ENCODE measurements at regions not wholly inside any gene's neighbourhood (a gene's known extent, or its start where the extent isn't known, plus 50 kb on each side); places are given as distances from the start of the nearest gene placed in this dataset.
"Not testable (repeated sequence)": the region's sequence is repeated elsewhere in the genome, so short reads cannot be mapped to it uniquely, and the experiment has no call there.

DNA sequence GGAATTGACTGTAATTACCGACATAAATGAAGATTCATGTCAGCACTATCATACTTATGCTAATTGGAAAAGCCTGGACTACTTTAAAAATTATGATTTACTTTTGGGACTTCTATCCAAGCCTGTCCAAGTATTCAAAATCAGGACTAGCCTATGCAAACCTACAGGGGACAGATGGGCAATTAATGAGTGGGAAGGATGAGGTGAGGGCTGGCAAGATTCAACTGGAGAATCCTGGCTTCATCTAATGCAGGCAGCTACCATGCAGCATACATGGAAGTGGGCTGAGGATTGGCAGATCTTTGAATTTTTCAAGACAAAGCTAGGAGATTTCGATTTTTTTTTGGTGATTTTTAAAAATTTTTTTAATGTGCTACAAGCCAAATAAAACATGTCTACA lies 532.6 kb downstream of the CSNK1G3 start:
- DNase-seq, result no peak

DNA sequence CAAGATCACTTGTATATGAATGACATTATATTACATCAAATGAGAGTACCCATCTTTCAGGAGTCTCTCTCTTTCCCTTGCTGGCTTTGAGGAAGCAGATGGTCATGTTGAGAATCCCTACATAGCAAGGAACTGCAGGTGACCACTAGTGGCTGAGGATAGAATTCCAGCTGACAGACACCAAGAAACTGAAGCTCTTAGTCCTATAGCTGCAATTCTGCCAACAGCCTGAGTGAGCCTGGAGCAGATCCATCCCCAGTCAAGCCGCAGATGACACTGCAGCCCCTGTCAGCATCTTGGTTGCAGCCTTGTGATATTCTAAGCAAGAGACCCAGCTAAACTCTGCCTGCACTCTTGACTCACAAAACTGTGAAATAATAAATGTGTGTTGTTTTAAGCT lies 531.5 kb downstream of the CSNK1G3 start:
- DNase-seq, result no peak

DNA sequence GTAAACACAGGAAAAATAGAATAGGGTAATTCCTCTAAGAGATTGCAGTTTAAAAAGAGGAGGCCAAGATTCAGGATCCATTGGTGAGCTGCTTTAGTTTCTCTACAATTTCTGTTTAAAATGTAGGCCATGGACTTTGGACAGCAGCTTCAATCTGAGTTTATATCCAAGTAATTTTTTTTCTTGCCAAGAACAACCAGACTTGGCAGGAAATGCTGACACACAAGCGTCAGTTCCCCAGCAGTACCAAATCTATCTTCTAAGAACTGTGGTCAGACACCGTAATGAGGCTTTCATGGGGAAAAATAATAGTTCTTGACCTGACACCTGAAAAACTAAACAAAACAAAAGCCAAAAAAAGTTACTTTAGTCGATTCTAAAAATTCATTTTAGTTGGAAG lies 528.8 kb downstream of the CSNK1G3 start:
- no peak for DNase-seq

DNA sequence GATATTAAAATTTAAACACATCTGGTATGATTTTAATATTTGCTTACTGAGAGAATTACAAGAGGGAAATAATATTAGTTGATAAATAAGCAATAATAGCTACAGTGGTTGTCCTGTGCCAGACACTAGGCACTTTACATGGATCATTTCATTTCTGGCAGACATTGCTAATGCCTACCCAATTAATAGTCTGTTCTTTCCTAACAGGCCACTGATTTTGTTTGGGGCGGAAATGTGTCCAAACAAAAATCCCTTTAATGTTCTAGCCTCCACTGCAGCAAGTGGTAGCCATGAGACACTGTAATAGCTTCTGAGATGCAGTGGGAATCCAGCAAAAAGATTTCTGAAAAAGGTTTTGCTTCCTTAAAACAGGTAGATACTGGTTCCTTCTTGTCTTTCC lies 527.4 kb downstream of the CSNK1G3 start:
- no peak for DNase-seq

DNA sequence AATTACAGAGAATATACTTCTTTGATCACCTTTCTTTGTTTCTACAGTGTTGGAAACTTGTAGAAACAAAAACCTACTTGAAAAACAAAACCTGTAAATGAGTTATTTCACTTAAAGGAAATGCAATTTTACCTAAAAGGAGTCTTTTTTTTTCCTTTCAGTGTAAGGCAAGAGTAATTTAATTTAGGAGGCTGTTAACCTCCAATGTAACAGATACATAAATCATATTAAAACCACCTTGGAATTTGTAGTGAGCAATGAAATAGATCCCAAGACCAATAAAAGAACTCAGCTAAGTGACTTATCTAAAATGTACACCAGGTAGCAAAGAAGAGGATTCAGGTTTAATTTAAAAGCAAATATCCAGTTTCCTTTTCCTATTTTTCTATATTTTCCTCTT lies 524.8 kb downstream of the CSNK1G3 start:
- no peak for DNase-seq

DNA sequence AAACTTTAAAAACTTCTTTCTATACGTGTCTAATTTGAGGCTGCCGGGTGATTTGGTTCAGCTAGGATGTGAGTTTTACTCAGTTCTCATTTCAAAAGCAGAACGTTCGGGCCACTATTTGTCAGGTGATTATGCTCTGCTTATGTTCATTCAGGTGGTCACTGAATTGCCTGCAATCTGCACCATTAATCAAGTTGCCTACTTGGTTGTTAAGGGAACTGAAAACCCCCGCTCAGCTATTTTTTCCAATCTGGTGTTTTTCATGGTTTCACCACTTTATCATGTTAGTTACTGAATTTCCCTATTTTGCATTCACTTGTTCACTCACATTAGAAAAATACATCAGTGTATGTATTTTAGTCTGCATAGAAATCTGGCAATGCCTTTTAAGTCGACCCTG lies 523.0 kb downstream of the CSNK1G3 start:
- DNase-seq, result no peak

DNA sequence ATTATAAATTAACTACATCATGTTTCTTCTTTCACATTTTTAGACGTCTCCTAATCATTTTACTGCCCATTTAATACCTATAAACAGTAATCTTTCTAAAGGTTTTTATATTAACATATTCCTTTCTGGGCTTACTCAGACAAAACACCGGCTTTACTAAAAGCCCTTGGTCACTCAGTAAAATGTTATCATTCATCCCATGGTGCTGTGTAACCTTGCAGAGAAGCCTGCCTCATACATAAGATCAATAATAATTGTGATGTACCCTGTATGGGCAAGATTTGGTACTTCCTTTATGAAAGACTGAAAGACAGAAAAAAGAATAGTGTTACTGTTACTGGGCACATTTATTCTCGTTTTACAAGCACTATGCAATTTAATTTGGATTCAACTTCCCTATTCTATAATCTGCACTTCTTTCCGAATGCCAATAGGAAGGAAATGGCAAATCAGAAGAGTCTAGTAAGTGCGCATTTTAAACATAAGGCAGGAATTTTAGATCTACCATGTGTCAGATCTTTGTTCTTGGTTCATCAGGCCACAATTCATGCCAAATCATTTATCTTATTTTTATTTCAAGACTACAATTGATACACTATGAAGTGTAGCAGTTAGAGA lies 522.2 kb downstream of the CSNK1G3 start:
- no peak for DNase-seq

DNA sequence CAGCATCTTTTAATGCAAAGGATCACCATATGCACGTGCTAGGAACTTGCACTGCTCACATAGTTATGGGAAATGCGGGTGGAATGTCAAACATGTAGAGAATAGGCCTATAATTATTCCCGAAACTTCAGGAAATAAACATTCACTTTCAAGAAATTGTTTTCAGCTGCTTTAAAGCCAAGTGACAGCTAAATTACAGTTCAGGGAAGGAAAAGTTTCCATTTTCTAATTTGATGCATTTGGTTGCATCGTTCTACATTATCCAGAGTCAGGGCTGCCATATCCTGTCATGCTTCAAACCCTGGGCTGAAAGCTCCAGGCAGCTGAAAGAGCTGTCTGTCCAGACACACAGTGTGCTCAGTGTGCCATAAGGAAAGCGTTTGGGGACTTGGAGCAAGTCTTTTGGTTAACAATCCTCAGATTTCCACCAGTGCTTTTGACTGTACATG lies 518.1 kb downstream of the CSNK1G3 start:
- no peak for DNase-seq

DNA sequence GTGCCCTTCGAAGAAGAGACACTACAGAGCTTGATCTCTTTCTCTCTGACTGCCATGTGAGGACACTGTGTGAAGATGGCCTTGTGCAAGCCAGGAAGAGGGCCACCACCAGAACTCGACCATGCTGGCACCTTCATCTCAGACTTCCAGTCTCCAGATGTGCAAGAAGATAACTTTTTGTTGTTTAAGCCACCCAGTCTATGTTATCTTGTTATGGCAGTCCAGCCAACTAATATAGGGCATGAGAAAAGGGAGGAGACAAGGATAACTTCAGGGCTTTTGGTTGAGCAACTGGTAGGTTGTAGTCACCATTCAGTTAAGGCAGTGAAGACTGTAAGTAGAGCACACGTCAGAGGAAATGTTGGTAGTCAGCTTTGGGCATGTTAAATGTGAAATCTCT lies 515.5 kb downstream of the CSNK1G3 start:
- DNase-seq, result no peak

DNA sequence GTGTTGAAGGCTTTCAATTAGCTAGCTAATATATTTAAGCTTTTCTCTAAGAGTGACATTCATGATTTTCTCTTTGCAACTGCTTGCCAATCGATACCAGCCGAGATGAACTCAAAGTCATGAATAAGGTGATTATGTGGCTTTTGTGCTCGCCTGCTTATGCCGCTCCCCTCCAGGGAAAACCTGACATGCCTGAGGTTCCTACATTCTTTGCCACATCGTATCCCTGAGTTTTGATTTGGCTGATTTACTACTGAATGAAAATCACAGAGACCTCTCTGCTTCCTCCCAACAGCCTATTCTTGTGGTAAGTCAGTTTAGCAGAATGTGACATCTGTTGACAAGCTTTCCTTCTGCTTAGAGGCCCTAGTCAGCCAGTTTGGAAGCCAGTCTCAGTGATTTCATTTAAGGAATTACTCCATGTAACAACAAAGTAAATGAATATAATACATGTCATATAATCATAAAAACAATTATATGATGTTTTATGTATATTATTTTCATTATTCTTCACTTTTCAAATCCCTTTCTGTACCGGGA lies 513.4 kb downstream of the CSNK1G3 start:
- no peak for DNase-seq

DNA sequence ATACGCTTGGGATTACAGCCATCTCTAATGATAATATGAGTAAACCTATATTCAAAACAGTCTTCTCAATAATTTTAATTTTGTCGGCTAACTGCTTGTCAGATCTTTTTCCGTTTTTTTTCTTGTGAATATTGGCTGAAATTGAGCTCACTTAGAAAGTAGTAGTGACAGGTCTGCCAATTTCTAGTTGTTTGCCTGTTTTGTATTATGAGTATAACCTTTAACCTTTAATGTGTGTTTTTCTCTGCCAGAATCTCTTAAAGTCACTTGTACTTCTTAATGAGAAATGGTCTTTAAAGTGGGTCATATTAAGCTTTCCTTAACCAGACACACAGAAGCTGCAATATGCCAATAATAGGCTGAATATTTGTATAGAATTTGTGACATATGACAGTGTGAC lies 511.0 kb downstream of the CSNK1G3 start:
- no peak for DNase-seq

DNA sequence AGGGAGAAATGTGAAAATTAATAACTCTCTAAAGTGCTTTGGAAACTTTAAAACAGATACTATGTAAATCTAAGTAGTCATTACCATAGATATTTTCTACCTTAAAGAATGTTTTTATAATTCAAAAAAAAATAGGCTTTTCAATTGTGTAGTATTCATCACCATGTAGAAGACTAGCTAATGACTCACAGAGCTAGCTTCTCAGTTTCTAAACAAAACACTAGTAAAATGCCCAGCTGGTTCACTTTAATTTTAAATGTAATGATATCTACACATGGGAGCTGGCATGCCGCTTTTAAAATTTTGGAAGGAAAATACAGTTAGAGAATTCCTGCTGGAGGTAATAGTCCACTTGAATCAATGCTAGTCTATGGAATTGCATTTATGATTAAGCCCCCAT lies 509.8 kb downstream of the CSNK1G3 start:
- no peak for DNase-seq

DNA sequence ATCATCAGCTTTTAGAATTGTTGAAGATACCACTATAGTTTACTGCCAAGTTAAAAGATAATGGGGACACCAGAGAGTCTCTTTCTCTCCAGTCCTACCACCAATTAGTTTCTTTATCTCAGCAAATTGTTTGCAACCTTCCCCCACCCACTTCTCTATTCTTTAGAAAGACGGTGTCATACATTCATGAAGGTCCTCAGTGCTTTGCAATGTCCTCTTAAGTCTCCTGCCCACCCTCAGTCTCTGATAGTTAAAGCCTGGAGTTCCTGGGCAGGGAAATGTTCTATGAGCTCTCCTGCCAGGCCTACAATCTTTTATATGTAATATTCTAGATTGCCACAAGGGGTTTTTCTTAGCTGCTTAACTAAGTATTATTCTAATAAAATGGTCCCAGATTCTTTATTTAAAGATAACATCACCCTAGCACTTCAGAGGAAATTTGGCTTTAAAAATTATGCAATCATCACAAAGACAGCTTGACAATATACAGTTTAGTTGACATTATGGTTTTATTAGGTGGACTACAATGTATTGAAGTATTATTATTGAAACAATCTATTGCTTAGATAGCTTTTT lies 509.2 kb downstream of the CSNK1G3 start:
- no peak for DNase-seq

DNA sequence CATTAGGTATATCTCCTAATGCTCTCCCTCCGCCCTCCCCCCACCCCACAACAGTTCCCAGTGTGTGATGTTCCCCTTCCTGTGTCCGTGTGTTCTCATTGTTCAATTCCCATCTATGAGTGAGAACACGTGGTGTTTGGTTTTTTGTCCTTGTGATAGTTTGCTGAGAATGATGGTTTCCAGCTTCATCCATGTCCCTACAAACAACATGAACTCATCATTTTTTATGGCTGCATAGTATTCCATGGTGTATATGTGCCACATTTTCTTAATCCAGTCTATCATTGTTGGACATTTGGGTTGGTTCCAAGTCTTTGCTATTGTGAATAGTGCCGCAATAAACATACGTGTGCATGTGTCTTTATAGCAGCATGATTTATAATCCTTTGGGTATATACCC lies 505.3 kb downstream of the CSNK1G3 start:
- DNase-seq, result not testable (repeated sequence)

DNA sequence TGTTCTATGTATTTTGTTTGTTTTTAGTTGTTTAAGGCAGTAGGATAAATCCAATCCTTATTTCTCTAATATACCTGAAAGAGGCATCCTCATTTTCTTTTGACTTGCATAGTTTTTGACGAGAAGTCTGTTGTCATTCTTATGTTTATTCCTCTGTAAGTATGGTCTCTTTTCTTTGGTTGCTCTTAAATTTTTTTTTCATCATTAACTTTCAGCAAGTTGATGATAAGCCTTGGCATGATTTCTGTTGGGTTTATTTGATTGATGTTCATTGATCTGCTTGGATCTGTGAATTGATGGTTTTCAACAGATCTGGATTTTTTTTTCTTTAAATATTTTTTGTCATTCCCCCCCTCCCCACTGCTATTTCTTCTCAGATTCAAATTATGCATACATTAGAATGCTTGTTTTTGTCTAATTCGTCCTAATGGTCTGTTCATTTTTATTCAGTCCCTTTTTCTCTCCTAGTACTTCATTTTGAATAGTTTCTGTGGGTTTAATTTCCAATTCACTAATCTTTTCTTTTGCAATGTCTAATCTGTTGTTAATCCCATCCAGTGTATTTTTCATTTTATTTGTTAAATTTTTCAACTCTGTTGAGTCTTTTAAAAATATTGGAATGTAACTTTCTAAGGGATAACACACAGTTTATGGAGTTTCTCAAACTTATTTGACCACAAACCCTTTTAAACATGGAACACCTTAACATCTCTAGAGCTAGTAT lies 495.9 kb downstream of the CSNK1G3 start:
- no peak for DNase-seq

DNA sequence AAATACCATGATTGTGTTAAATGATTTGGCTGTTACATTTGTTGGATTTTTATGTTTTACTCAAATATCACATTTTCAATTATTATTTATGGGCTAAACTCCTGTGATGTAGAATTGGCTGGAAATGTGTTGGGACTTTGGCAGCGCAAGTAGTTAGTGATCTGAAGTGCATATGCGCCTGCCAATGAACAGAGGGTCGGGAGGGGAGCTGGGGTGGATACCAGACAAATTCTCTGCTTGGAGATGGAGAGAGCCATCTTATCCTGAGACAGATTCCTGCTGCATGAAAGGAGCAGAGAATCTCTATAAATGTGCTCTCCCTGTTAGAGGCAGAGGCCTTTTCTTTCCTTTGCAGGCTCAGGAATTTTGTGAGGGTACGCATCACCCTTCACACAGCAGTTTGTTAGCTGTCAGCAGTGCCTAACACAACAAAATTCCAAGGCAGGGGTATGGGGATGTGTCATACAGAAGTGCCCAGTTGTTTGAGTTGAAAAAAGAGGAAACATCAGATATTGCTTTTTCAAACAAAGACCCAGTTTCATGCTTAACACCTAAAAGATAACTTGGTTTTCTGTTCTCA lies 489.1 kb downstream of the CSNK1G3 start:
- no peak for DNase-seq

DNA sequence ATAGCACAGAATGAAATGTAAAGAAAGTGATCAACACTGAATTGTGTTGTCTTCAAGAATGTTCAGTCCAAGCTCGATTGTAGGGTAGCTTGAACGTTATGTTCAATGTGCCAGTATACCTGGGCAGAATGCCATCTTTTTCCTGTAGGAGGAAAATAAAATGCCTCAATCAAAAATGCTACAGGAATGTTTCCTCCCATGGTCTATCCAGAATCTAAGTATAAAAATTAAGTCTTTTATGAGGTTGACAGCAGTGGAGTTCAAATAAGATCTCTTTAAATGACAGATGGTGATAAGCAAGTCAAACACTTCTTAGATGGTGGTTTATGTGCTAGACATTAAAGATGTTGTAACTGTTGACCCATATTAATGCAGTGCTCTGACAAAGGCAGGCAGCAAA lies 488.6 kb downstream of the CSNK1G3 start:
- DNase-seq, result no peak

DNA sequence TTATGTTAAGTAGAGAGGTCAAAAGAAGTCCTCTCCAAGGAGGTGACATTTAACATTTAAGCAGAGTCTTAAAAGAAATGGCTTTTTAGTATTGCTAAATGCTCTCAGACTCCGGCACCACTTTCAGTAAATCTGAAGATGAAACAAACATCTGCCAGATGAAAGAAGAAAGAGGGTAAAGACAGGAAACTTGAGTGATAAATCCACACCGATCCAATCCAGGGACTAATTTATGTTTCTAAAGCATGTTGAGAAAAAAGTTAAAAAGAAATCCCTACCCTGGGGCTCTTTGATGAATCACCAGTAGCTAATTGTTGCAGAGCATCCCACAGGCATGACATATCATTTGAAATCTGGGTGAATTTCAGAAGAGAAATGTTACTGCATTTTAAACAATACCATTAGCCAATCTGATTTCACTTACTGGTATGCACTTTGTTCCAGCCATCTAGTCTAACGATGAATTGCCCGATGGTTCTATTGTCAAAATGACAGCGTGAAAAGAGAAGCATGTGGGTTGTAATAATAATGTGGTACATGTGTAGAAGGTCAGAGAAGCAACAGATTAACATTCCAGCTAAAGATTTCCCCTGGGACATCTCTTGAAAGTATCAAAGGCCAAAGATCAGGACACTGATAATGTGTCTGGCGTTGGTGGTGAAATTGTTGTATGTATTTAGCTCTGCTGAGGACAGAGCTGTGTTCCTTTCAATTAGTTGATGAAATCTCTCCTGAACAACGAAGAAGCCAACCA lies 485.7 kb downstream of the CSNK1G3 start:
- DNase-seq, result no peak

DNA sequence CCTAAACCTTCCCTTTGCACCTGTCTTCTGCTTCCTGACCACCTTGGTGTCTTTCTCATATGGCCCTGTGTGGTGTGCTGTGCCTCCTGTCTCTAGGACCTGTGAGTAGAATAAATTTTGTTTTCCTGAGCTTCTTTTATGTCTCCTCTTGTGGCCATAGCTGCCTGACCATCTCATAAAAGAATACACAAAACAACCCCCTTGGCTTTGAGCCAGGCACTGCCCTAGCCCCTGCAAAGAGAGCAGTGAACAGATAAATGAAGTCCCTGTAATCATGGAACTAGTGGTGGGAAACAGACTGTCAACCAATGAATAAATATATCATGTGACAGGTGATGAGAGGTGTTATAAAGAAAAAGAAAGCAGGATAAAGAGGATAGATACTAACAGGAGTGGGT lies 485.1 kb downstream of the CSNK1G3 start:
- no peak for DNase-seq

DNA sequence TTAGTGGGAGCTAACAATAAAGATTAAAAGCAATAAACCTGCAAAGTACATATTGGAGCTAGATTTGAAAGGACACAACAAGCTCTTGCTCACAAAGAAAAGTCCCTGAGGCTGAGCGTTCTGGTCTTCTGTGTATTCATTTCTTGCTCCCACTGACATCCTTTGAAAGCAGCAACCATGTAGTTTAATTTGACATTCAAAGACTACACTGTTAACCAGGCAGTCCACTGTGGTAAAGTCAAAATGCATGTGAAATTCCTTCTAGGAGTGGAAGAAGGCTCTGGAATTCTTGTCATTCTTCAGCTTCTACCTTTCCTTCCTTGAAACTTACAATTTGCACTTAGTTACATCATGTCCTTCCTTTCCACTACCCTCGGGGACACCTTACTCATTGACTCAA lies 480.7 kb downstream of the CSNK1G3 start:
- no peak for DNase-seq

DNA sequence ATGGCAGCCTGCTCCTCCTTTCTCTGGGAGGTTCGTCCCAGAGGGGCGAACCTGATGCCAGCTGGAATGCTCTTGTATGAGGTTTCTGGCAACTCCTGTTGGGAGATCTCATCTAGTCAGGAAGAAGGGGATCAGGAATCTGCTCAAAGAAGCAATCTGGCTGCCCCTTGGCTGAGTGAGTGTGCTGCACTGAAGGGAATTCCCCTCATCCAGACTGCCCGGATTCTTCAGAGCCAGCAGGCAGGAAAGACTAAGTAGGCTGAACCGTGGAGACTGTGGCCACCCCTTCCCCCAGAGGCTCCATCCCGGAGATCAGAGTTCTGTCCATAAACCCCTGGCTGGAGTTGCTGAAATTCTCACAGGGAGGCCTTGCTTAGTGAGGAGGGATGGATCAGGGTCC lies 476.0 kb downstream of the CSNK1G3 start:
- DNase-seq, result no peak

DNA sequence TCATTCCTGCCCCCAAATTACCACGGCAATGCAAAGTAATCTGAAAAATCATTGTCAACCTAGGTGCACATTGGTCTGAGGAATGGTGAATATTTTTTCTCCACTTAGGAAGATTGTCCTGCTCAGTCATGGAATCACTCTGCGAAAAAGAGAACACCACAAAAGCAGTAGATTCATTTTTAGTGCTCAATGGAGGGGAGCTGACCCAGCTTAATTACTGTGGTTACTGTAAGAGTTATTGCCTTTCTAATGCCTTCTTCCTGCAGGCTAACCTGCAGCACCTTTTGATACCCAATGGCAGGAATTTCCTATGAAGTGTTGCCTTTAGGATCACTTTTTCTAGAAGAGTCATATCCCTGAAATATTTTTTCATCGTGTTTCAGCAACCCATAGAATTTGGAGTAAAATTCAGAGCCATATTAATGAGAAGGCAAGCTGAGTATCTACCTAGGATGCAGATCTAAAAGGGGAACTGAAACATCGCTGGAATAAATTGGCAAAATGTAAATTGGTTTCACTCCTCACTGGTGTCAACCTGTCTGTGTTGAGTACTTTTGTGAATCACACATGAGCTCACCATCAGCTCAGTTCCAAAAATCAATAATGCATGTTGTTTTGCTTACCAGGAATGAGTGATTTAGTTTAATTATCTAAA lies 464.5 kb downstream of the CSNK1G3 start:
- DNase-seq, result no peak

DNA sequence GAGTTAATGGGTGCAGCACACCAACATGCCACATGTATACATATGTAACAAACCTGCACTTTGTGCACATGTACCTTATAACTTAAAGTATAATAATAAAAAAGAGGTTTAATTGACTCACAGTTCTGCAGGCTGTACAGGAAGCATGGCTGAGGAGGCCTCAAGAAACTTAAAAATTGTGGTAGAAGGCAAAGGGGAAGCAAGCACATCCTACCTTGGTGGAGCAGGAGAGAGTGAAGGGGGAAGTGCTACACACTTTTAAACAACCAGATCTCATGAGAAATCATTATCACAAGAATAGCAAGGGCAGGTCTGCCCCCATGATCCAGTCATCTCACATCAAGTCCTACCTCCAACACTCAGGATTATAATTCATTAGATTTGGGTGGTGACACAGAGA lies 463.5 kb downstream of the CSNK1G3 start:
- DNase-seq, result not testable (repeated sequence)
